DND-41 (cell line): ENCODE measurements at regions not wholly inside any gene's neighbourhood (a gene's known extent, or its start where the extent isn't known, plus 50 kb on each side); places are given as distances from the start of the nearest gene placed in this dataset.

Experiments
- ATAC-seq: fragments of 200-7000 bp; cut with Tn5 transposase; 3 replicates; pipeline ENCODE4 v1.9.1; 2021; ENCODE audit warnings: low read depth; ENCODE audit not compliant: insufficient read depth
- DNase-seq: peaks from one replicate; pipeline ENCODE4 v3.0.0-alpha.2; 2020
- H2AFZ ChIP-seq: 2 replicates; pipeline ENCODE4 v1.6.0; 2012; ENCODE audit warnings: low read depth, low read length
- H3K27ac ChIP-seq: 2 replicates; pipeline ENCODE4 v1.5.1; 2012; ENCODE audit warnings: low read length, inconsistent platforms
- H3K27me3 ChIP-seq: fragments of 200-600 bp; sonication (generic); 2 replicates; pipeline ENCODE4 v1.6.0; 2012; ENCODE audit warnings: low read length, mild to moderate bottlenecking, inconsistent platforms; ENCODE audit not compliant: insufficient read depth, poor library complexity
- H3K36me3 ChIP-seq: 2 replicates; pipeline ENCODE4 v1.5.1; 2012; ENCODE audit warnings: low read length, inconsistent platforms; ENCODE audit not compliant: insufficient read depth
- H3K4me1 ChIP-seq: 2 replicates; pipeline ENCODE4 v1.5.1; 2012; ENCODE audit warnings: mild to moderate bottlenecking, low read length; ENCODE audit not compliant: insufficient read depth
- H3K4me2 ChIP-seq: 2 replicates; pipeline ENCODE4 v1.6.0; 2012; ENCODE audit warnings: mild to moderate bottlenecking, moderate library complexity, low read length, inconsistent platforms; ENCODE audit not compliant: insufficient read depth
- H3K4me3 ChIP-seq, 2 experiments: fragments of 200-600 bp in 1 of 2; shearing (Covaris generic) in 1 of 2; 2 replicates each; pipeline ENCODE4 v1.5.1; 2012 to 2016; ENCODE audit warnings: inconsistent platforms in 2 of 2, low read length in 2 of 2, mild to moderate bottlenecking in 2 of 2, low read depth in 1 of 2, moderate library complexity in 1 of 2
- H3K79me2 ChIP-seq: 2 replicates; pipeline ENCODE4 v1.6.0; 2012; ENCODE audit warnings: low read length, inconsistent platforms; ENCODE audit not compliant: insufficient read depth
- H3K9ac ChIP-seq: 2 replicates; pipeline ENCODE4 v1.6.0; 2012; ENCODE audit warnings: low read depth, mild to moderate bottlenecking, inconsistent platforms, low read length, moderate library complexity
- H3K9me3 ChIP-seq: 2 replicates; pipeline ENCODE4 v1.5.1; 2012; ENCODE audit warnings: low read length, moderate library complexity, mild to moderate bottlenecking, inconsistent platforms; ENCODE audit not compliant: insufficient read depth, severe bottlenecking
- H4K20me1 ChIP-seq: 2 replicates; pipeline ENCODE4 v1.6.0; 2012; ENCODE audit warnings: low read length; ENCODE audit not compliant: insufficient read depth
- EZH2 ChIP-seq: IDR thresholded peaks from 3 replicates; pipeline ENCODE4 v1.6.1; 2012; ENCODE audit warnings: borderline replicate concordance, low read depth, mild to moderate bottlenecking, moderate library complexity, low read length, inconsistent platforms; ENCODE audit not compliant: severe bottlenecking
- TF ChIP-seq, protein P1 (sequence below): IDR thresholded peaks from 2 replicates; pipeline ENCODE4 v1.5.1; 2012; ENCODE audit warnings: borderline replicate concordance, low read length, moderate library complexity, mild to moderate bottlenecking; ENCODE audit not compliant: poor library complexity, severe bottlenecking; ENCODE audit errors: extremely low read depth

DNA sequence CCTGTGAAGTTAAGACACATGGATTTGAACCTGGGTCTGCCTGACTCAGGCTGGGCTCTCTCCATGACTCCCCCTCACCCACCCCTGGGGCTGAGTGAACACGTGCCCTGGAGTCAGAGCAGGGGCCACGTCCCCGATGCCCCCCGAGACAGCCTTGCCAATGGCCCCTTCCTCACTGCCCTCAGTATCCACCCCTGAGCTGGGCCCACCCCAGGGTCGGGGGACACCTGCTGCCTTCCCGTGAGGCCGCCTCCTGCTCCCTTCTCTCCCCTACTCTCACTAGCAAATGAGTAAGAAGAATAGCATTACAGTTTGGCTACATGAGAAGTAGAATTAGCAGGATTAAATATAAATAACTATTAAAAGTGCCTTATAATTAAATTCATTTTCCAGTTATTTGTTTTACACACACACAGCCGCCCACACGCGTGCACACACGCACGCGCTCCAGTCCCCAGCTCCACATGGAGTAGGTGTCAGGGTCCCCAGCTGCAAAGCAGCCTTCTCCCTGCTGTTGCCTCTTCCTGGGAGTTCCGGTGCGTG lies 117.4 kb upstream of the LINGO1 start:
- H3K36me3 ChIP-seq = no peaks in the 10 kb centered on the region
- H3K27ac ChIP-seq = no peak overlapping the region
- ATAC-seq (no peak), DNase-seq (no peak)
- no peaks in the 10 kb centered on the region for H3K9me3 ChIP-seq
- H3K79me2 ChIP-seq = no peaks in the 10 kb centered on the region
- no peak overlapping the region for H3K4me3 ChIP-seq
- H3K4me2 ChIP-seq = no peak overlapping the region
- H3K27me3 ChIP-seq = no peaks in the 10 kb centered on the region
- no peak overlapping the region for H2AFZ ChIP-seq
- H4K20me1 ChIP-seq = peaks cover 16% of the 10 kb centered on the region
- H3K4me1 ChIP-seq = no peaks in the 10 kb centered on the region
- no peak overlapping the region for H3K9ac ChIP-seq
- TF ChIP-seq EZH2 = no peak
- TF ChIP-seq, protein P1, sequence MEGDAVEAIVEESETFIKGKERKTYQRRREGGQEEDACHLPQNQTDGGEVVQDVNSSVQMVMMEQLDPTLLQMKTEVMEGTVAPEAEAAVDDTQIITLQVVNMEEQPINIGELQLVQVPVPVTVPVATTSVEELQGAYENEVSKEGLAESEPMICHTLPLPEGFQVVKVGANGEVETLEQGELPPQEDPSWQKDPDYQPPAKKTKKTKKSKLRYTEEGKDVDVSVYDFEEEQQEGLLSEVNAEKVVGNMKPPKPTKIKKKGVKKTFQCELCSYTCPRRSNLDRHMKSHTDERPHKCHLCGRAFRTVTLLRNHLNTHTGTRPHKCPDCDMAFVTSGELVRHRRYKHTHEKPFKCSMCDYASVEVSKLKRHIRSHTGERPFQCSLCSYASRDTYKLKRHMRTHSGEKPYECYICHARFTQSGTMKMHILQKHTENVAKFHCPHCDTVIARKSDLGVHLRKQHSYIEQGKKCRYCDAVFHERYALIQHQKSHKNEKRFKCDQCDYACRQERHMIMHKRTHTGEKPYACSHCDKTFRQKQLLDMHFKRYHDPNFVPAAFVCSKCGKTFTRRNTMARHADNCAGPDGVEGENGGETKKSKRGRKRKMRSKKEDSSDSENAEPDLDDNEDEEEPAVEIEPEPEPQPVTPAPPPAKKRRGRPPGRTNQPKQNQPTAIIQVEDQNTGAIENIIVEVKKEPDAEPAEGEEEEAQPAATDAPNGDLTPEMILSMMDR = no peak

DNA sequence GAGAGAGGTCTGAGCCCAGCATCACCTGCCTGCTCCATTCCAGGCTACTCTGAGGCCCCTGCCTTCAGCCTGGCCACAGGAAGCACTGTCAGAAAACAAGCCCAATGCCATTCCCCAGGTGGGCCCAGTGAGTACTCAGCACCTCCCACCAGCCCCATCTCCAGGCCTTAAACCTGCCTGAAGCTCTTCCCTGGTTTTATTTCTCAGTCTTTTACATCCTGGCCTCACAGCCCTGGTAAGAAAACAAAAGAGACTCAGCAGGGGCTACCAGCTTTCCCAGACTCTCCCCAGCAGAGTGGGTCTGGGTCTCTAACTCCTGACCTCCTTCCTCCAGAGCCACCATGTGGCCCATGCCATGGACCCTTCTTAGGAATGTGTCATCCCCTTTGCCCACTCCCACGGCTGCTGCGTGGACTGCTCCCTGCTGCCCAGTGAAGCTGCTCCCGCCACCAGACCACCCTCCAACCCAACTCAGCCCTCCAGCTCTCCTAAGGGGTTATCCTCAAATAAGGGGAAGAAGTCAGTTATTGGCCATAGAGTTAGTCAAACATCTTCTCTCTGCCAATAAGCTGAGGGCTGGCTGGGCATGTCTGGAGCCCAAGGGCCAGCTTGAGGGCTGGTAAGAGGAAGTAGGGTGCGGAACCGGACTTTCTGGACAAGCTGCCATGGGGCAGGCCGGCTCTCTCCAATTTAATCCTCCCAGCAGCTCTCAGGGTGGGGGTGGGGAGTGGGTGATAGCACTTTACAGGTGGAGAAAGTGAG lies 116.7 kb upstream of the LINGO1 start:
- Histone ChIP-seq H4K20me1 (peaks cover 13% of the 10 kb centered on the region), H3K4me2 (no peak overlapping the region), H3K27ac (no peak overlapping the region), H3K9ac (no peak overlapping the region), H3K4me3 (no peak overlapping the region), H3K36me3 (no peaks in the 10 kb centered on the region), H3K27me3 (no peaks in the 10 kb centered on the region), H3K9me3 (no peaks in the 10 kb centered on the region), H3K79me2 (no peaks in the 10 kb centered on the region), H3K4me1 (no peaks in the 10 kb centered on the region), H2AFZ (no peak overlapping the region)
- TF ChIP-seq, protein P1 = no peak
- TF ChIP-seq EZH2 = no peak
- DNase-seq (no peak), ATAC-seq (no peak)

- H3K36me3 ChIP-seq = no peaks in the 10 kb centered on the region
- ATAC-seq = no peak
- no peaks in the 10 kb centered on the region for H3K9me3 ChIP-seq
- no peak overlapping the region for H2AFZ ChIP-seq
- H3K4me2 ChIP-seq = no peak overlapping the region
- DNase-seq = no peak
- no peaks in the 10 kb centered on the region for H3K4me1 ChIP-seq
- no peaks in the 10 kb centered on the region for H3K27me3 ChIP-seq
- no peak overlapping the region for H3K4me3 ChIP-seq
- no peak overlapping the region for H3K27ac ChIP-seq
- no peaks in the 10 kb centered on the region for H3K79me2 ChIP-seq
- no peak overlapping the region for H3K9ac ChIP-seq
- peaks cover 8% of the 10 kb centered on the region for H4K20me1 ChIP-seq
- no peak for TF ChIP-seq EZH2
- TF ChIP-seq, protein P1 = no peak
These were observed 115.7 kb upstream of the LINGO1 start for GRCh38 chr15:77748078-77749064.
